ENCODE measurements at regions not wholly inside any gene's neighbourhood (a gene's known extent, or its start where the extent isn't known, plus 50 kb on each side); places are given as distances from the start of the nearest gene placed in this dataset.

DNA sequence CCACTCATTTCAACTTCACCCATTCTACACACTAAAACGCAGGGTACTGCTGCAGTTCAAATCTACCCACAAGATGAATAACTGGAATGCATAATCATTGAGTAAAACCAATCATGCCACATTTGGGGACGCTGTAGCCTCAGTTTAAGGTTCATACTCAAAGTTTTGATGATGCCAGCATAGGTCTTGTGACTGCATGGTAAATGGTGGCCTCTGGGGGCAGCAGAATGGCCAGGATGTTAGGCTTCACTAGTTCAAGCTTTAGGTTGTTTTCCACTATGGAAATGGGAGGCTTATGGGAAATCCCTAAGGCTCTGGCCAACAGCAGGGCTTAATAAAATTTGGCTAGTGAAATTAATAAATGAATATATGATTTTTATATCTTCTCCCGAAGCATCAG is 104.3 kb upstream of the TSC22D2 start:
- H3K27me3 ChIP-seq (ENCODE audit: control insufficient read depth, insufficient read depth, low read length) = no peaks in the 10 kb centered on the region
- Mint-ChIP-seq H3K4me1 (no peaks in the 10 kb centered on the region), H3K27ac (no peak overlapping the region), H3K9me3 (no peaks in the 10 kb centered on the region), H3K36me3 (no peaks in the 10 kb centered on the region), H3K27me3 (ENCODE audit: low read depth in 2 of 2) (peaks cover 20 to 28% of the 10 kb centered on the region in 2 donors), H3K4me3 (no peak overlapping the region)
- ATAC-seq (peak in 1 of 3 donors; percentile 43), DNase-seq (peak in 1 of 2 donors; percentile 26)
- H3K4me3 ChIP-seq (ENCODE audit: low read length) = no peak overlapping the region
- intact Hi-C loops (cut with micrococcal nuclease) = no loop called here
- TF ChIP-seq CTCF (IDR thresholded peaks at IDR 0.05) = peak; percentile 12
- no peak overlapping the region for H3K27ac ChIP-seq (ENCODE audit: low read length)
- WGBS (ENCODE audit: insufficient coverage) = 87% methylated on average over 3 of the region's 3 CpGs
- no peaks in the 10 kb centered on the region for H3K9me3 ChIP-seq (ENCODE audit: control insufficient read depth, insufficient read depth, low read length)
- no peaks in the 10 kb centered on the region for H3K4me1 ChIP-seq (ENCODE audit: control insufficient read depth, insufficient read depth, low read length)
- no peaks in the 10 kb centered on the region for H3K36me3 ChIP-seq (ENCODE audit: control insufficient read depth, insufficient read depth, low read length)

DNA sequence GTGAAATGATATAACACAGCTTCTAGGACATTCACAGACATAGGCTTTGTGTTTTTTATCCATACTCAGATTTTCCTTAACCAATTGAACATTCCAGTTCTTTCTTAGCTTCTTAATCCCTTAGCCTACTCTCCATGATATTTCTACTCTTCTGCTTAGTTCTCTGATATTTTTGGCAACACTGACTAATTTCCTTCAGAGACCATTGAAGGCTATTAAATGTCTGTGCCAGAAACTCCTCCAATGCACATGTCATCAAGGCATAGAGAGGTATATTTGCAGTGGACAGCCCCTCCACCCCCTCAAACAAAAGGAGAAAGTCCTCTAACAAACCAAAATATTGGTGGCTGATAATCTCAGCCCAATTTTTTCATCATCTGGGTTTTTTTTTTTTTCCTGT is 105.9 kb upstream of the TSC22D2 start:
- no peak for ATAC-seq
- no peaks in the 10 kb centered on the region for H3K9me3 Mint-ChIP-seq
- no peaks in the 10 kb centered on the region for H3K36me3 Mint-ChIP-seq
- Histone ChIP-seq H3K9me3 (ENCODE audit: control insufficient read depth, insufficient read depth, low read length) (no peaks in the 10 kb centered on the region), H3K27me3 (ENCODE audit: control insufficient read depth, insufficient read depth, low read length) (no peaks in the 10 kb centered on the region), H3K27ac (ENCODE audit: low read length) (no peak overlapping the region), H3K4me1 (ENCODE audit: control insufficient read depth, insufficient read depth, low read length) (no peaks in the 10 kb centered on the region), H3K4me3 (ENCODE audit: low read length) (no peak overlapping the region), H3K36me3 (ENCODE audit: control insufficient read depth, insufficient read depth, low read length) (no peaks in the 10 kb centered on the region)
- intact Hi-C loops (cut with micrococcal nuclease) = no loop called here
- DNase-seq = no peak
- H3K4me1 Mint-ChIP-seq = no peaks in the 10 kb centered on the region
- H3K4me3 Mint-ChIP-seq = no peak overlapping the region
- no peak overlapping the region for H3K27ac Mint-ChIP-seq
- no peak for TF ChIP-seq CTCF (IDR thresholded peaks at IDR 0.05)
- H3K27me3 Mint-ChIP-seq (ENCODE audit: low read depth in 2 of 2) = peaks cover 14 to 17% of the 10 kb centered on the region in 2 donors

DNA sequence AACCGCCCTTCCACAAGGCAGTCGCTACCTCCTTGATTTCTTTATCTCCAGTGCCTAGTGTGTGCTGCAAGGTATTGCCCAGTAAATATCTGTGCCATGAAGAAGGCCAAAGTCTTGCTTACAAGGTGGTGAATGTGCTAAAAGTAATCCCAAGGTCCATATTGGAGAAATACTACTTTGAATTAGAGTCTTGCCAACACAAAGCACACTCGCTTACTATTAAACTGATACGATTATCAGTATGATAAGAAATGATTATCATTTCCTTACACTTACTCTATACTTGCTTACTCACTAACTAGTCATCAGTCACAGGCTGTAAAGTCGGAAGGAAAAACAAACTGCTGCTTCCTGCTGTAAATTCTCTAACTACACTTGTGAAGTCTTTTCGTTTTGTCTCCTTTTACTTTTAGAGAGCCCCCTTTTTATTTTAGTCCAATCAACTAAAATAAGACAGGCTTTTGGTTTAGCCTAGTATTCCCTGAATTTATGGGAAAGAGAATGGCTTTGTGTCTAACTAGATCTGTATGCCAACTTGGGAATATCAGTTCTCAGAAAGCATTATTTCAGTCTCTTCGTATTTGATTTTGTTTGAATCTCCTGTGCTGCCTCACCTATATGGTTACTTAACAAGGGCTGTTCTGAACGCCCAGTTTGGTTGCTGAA is 107.1 kb upstream of the TSC22D2 start:
- DNase-seq (no peak), ATAC-seq (no peak)
- no peak overlapping the region for H3K27ac Mint-ChIP-seq
- H3K4me3 Mint-ChIP-seq = no peak overlapping the region
- Histone ChIP-seq H3K27me3 (ENCODE audit: control insufficient read depth, insufficient read depth, low read length) (no peaks in the 10 kb centered on the region), H3K27ac (ENCODE audit: low read length) (no peak overlapping the region), H3K36me3 (ENCODE audit: control insufficient read depth, insufficient read depth, low read length) (no peaks in the 10 kb centered on the region), H3K9me3 (ENCODE audit: control insufficient read depth, insufficient read depth, low read length) (no peaks in the 10 kb centered on the region), H3K4me1 (ENCODE audit: control insufficient read depth, insufficient read depth, low read length) (no peaks in the 10 kb centered on the region), H3K4me3 (ENCODE audit: low read length) (no peak overlapping the region)
- no peak for TF ChIP-seq CTCF (IDR thresholded peaks at IDR 0.05)
- WGBS (ENCODE audit: insufficient coverage) = 61% methylated on average over 7 of the region's 8 CpGs
- no peaks in the 10 kb centered on the region for H3K4me1 Mint-ChIP-seq
- peaks cover 14 to 19% of the 10 kb centered on the region in 2 donors for H3K27me3 Mint-ChIP-seq (ENCODE audit: low read depth in 2 of 2)
- intact Hi-C loops (cut with micrococcal nuclease) = no loop called here
- H3K36me3 Mint-ChIP-seq = no peaks in the 10 kb centered on the region
- no peaks in the 10 kb centered on the region for H3K9me3 Mint-ChIP-seq

GRCh38 chr3:150300388-150300787 is 107.7 kb upstream of the TSC22D2 start:
- ATAC-seq = no peak
- DNase-seq = no peak
- Mint-ChIP-seq H3K4me3 (no peak overlapping the region), H3K27me3 (ENCODE audit: low read depth in 2 of 2) (peaks cover 14 to 19% of the 10 kb centered on the region in 2 donors), H3K27ac (no peak overlapping the region), H3K4me1 (no peaks in the 10 kb centered on the region), H3K36me3 (no peaks in the 10 kb centered on the region), H3K9me3 (no peaks in the 10 kb centered on the region)
- no peak for TF ChIP-seq CTCF (IDR thresholded peaks at IDR 0.05)
- intact Hi-C loops (cut with micrococcal nuclease) = no loop called here
- WGBS (ENCODE audit: insufficient coverage) = 75% methylated on average over 1 of the region's 2 CpGs
- H3K27ac ChIP-seq (ENCODE audit: low read length) = no peak overlapping the region
- H3K27me3 ChIP-seq (ENCODE audit: control insufficient read depth, insufficient read depth, low read length) = no peaks in the 10 kb centered on the region
- no peaks in the 10 kb centered on the region for H3K4me1 ChIP-seq (ENCODE audit: control insufficient read depth, insufficient read depth, low read length)
- H3K4me3 ChIP-seq (ENCODE audit: low read length) = no peak overlapping the region
- H3K36me3 ChIP-seq (ENCODE audit: control insufficient read depth, insufficient read depth, low read length) = no peaks in the 10 kb centered on the region
- H3K9me3 ChIP-seq (ENCODE audit: control insufficient read depth, insufficient read depth, low read length) = no peaks in the 10 kb centered on the region

Data from natural killer cell (primary cell).